NCI-H345 treated with DMSO at 0.1 percent for 48 hours (cell line): ENCODE measurements at regions not wholly inside any gene's neighbourhood (a gene's known extent, or its start where the extent isn't known, plus 50 kb on each side); places are given as distances from the start of the nearest gene placed in this dataset.

Experiments used
- DNase-seq: peaks from one replicate; lab custom pipeline; 2025; ENCODE audit not compliant: unreplicated experiment; lab: John Stamatoyannopoulos, UW

DNA sequence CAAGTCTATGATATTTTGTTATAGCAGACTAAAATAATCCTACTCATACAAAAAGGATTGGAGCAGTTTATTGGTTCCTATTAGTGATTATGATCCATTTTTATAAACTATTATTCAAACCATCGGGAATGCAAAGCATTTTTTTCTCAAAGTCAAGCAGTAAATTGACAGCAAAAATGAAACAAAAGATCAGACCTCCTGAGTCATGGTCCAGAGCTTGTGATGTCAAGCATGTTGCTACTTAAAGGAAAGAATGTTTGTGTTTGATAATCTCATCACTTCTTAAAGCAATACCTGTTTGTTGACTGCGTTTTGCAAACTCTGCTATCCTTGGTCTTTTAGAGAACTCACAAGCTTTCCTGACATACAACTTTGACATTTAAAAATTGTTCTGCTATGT lies 204.4 kb downstream of the SAMD5 start:
- no peak for DNase-seq

- no peak for DNase-seq
Observed at GRCh38 chr6:147715035-147715434, 206.5 kb downstream of the SAMD5 start.

GRCh38 chr6:147716434-147716833 lies 207.9 kb downstream of the SAMD5 start:
- DNase-seq: no peak

- no peak for DNase-seq
Observed at GRCh38 chr6:147717991-147718390, 209.5 kb downstream of the SAMD5 start.

- no peak for DNase-seq
Observed at GRCh38 chr6:147722158-147722557, 213.7 kb downstream of the SAMD5 start.

- DNase-seq: no peak
Observed at GRCh38 chr6:147724454-147724853, 216.0 kb downstream of the SAMD5 start.

DNA sequence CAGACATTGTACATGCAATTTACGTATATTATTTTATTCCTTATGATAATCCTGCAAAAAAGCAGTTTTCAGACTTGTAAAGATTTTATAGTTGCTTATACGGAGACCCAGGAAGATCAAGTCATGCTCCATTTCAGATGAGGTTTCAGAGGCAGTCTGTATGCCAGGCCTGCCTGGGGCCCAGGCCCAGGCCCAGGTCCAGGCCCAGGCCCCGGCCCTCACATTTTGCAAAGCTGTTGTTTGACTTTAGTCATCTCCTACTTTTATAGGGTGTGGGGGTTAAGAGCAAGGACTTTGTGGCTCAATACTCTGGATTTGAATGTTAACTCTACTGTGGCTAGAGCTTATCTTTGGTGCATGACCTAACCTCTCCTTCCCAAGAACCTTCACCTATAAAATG lies 217.9 kb downstream of the SAMD5 start:
- no peak for DNase-seq

DNA sequence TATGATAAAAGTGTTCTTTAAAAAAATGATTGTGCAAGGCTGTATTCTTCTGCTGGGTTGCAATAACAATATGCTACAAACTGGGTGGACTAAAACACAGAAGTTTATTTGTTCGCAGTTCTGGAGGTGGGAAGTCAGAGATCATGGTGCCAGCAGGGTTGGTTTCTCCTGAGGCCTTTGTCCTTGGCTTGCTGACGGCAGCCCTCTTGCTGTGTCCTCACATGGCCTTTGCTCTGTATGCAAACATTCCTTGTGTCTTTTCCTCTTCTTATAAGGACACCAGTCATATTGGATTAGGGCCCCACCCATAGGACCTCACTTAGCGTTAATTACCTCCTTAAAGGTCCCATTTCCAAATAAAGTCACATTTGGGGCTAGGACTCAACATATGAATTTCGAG lies 220.4 kb downstream of the SAMD5 start:
- DNase-seq: no peak

- DNase-seq: no peak
Observed at GRCh38 chr6:147733686-147734085, 225.2 kb downstream of the SAMD5 start.

- no peak for DNase-seq
Observed at GRCh38 chr6:147734151-147734550, 225.7 kb downstream of the SAMD5 start.

DNA sequence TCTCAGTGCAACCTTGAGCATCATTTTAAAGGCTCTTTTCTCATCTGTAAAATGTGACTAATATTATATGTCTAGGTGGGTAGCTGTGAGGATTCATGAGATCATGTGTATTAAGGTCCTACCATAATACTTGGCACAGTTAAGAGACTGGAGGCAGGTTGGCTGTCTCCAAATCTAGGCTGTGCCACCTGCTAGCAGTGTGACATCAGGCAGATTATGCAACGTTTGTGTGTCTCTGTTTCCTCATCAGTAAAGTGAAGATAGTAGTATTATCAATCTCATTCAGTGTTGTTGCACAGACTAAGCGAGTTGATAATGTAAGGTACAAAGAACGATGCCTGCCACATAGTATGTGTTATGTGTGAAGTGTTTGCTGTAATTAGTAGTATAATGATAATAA lies 227.4 kb downstream of the SAMD5 start:
- DNase-seq: no peak

GRCh38 chr6:147737115-147737514 lies 228.6 kb downstream of the SAMD5 start:
- no peak for DNase-seq

- DNase-seq: no peak
Observed at GRCh38 chr6:147738099-147738498, 229.6 kb downstream of the SAMD5 start.

GRCh38 chr6:147738516-147739162 lies 230.1 kb downstream of the SAMD5 start:
- DNase-seq: no peak

- DNase-seq: no peak
Observed at GRCh38 chr6:147740326-147740725, 231.8 kb downstream of the SAMD5 start.

GRCh38 chr6:147740916-147741315 lies 232.4 kb downstream of the SAMD5 start:
- DNase-seq: no peak

GRCh38 chr6:147741389-147741788 lies 232.9 kb downstream of the SAMD5 start:
- no peak for DNase-seq

- no peak for DNase-seq
Observed at GRCh38 chr6:147742440-147742839, 233.9 kb downstream of the SAMD5 start.

- no peak for DNase-seq
Observed at GRCh38 chr6:147744012-147744411, 235.5 kb downstream of the SAMD5 start.

GRCh38 chr6:147749331-147749730 lies 240.8 kb downstream of the SAMD5 start:
- no peak for DNase-seq

GRCh38 chr6:147750413-147750812 lies 241.9 kb downstream of the SAMD5 start:
- no peak for DNase-seq

GRCh38 chr6:147751232-147751631 lies 242.7 kb downstream of the SAMD5 start:
- DNase-seq: no peak

DNA sequence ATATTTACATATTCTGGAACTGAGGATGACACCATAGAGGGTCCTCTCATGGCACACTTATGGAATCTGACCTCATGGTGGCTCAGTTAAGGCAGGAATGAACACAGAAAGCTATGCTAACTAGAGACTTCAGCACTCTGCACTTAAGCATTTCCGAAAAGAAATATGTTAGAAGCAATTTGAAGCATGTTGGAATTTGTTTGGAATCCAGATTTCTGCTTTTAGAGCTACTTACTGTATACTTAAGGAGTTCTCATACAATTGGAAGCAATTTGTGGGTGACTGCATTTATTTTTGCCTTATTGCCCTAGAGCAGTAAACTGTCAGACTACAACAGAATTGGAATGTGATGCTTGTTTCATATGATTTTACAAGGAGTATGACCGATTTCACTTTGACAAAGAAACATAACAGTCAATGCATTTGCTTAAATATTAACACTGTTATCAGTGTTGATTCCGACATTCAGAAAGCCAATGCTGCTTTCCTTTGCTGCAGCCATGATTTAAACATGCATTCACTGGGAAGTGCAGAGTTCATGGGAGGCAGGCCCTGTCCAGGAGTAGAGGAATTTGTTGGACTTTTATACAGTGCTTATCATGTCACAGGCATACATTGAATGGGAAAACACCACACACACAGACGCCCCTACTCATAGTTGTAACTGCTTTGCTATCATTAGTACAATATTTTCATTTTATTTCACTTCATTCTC lies 244.4 kb downstream of the SAMD5 start:
- no peak for DNase-seq
